HG02938 (cell line): ENCODE measurements at regions not wholly inside any gene's neighbourhood (a gene's known extent, or its start where the extent isn't known, plus 50 kb on each side); places are given as distances from the start of the nearest gene placed in this dataset.

Experiments
- ATAC-seq: cut with Tn5 transposase; IDR thresholded peaks from one replicate; pipeline ENCODE4 v1.9.1; 2021; ENCODE audit warnings: mild to moderate bottlenecking, moderate library complexity; ENCODE audit not compliant: unreplicated experiment

- no peak for ATAC-seq
Observed at GRCh38 chr20:23186808-23187207, 100.7 kb upstream of the CD93 start.

GRCh38 chr20:23180451-23180921 is 94.4 kb upstream of the CD93 start:
- ATAC-seq, result no peak

- no peak for ATAC-seq
Observed at GRCh38 chr20:23179766-23180403, 93.8 kb upstream of the CD93 start.

GRCh38 chr20:23178806-23179205 is 92.7 kb upstream of the CD93 start:
- ATAC-seq, result no peak

GRCh38 chr20:23174821-23175220 is 88.7 kb upstream of the CD93 start:
- ATAC-seq, result no peak

GRCh38 chr20:23167431-23167830 is 81.3 kb upstream of the CD93 start:
- no peak for ATAC-seq

GRCh38 chr20:23166563-23166962 is 80.4 kb upstream of the CD93 start:
- ATAC-seq, result no peak

GRCh38 chr20:23165964-23166363 is 79.8 kb upstream of the CD93 start:
- no peak for ATAC-seq

- no peak for ATAC-seq
Observed at GRCh38 chr20:23165307-23165750, 79.2 kb upstream of the CD93 start.

- no peak for ATAC-seq
Observed at GRCh38 chr20:23164176-23164601, 78.1 kb upstream of the CD93 start.

GRCh38 chr20:23163562-23163961 is 77.4 kb upstream of the CD93 start:
- no peak for ATAC-seq

GRCh38 chr20:23162887-23163286 is 76.8 kb upstream of the CD93 start:
- no peak for ATAC-seq

- no peak for ATAC-seq
Observed at GRCh38 chr20:23161968-23162696, 76.0 kb upstream of the CD93 start.

- no peak for ATAC-seq
Observed at GRCh38 chr20:23161244-23161891, 75.2 kb upstream of the CD93 start.

- ATAC-seq, result no peak
Observed at GRCh38 chr20:23160536-23161243, 74.6 kb upstream of the CD93 start.

- no peak for ATAC-seq
Observed at GRCh38 chr20:23159947-23160318, 73.8 kb upstream of the CD93 start.

- ATAC-seq, result no peak
Observed at GRCh38 chr20:23159256-23159946, 73.3 kb upstream of the CD93 start.

GRCh38 chr20:23157734-23158133 is 71.6 kb upstream of the CD93 start:
- no peak for ATAC-seq

- no peak for ATAC-seq
Observed at GRCh38 chr20:23156842-23157423, 70.8 kb upstream of the CD93 start.

- ATAC-seq, result no peak
Observed at GRCh38 chr20:23156170-23156841, 70.2 kb upstream of the CD93 start.
